HG03432 (cell line): ENCODE measurements at regions not wholly inside any gene's neighbourhood (a gene's known extent, or its start where the extent isn't known, plus 50 kb on each side); places are given as distances from the start of the nearest gene placed in this dataset.
"Not testable (repeated sequence)": the region's sequence is repeated elsewhere in the genome, so short reads cannot be mapped to it uniquely, and the experiment has no call there.

Source experiments
- ATAC-seq: cut with Tn5 transposase; IDR thresholded peaks from one replicate; pipeline ENCODE4 v1.9.1; 2021; ENCODE audit warnings: mild to moderate bottlenecking, moderate library complexity; ENCODE audit not compliant: unreplicated experiment

DNA sequence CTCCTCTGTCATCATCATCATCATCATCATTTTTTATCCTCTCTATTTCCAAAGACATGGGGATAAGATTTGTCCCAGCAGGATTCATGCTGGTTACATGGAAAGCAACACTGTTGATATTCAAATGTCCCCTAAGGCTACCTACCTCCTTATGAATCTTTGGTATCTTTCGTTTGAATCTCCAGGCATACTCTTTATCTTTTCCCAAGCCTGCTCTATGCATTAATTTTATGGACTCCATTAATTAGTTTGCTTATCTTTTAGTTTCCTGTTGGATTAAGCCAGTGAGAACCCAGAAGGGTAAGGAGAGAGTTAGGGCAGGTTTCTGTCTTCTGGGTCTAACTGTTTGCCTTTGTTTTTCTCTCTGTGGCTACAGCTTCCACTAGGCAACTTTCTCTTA lies 129.6 kb upstream of the GOT2 start:
- no peak for ATAC-seq

DNA sequence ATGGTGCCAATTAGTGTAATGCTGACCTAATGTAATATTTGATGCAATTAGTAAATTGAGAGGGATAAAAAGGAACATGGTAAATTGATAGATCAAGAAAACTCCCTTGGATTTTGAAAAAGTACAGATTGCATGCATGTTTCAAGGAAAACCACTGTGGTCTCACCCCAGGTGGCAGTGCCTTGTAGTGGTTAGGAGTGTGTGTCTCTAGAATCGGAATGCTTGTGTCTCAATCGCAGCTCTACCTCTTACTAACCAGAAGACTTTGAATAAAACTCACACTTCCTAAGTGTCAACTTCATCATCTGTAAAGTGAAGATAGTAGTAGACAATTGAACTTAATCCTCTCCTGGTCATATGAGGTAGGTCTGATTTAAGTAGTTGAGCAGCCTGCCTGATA lies 128.9 kb upstream of the GOT2 start:
- ATAC-seq = no peak

GRCh38 chr16:58862334-58863021 lies 128.4 kb upstream of the GOT2 start:
- ATAC-seq = no peak

- peak; percentile 33 for ATAC-seq
These were observed 126.0 kb upstream of the GOT2 start for GRCh38 chr16:58859958-58860669.

DNA sequence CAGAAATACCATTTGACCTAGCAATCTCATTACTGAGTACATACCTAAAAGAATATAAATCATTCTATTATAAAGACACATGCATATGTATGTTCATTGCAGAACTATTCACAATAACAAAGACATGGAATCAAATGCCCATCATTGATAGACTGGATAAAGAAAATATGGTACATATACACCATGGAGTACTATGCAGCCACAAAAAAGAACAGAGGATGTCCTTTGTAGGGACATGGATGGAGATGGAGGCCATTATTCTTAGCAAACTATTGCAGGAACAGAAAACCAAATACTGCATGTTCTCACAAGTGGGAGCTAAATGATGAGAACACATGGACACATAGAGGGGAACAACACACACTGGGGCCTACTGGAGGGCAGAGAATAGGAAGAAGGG lies 124.5 kb upstream of the GOT2 start:
- not testable (repeated sequence) for ATAC-seq

GRCh38 chr16:58855291-58855863 lies 121.3 kb upstream of the GOT2 start:
- no peak for ATAC-seq

DNA sequence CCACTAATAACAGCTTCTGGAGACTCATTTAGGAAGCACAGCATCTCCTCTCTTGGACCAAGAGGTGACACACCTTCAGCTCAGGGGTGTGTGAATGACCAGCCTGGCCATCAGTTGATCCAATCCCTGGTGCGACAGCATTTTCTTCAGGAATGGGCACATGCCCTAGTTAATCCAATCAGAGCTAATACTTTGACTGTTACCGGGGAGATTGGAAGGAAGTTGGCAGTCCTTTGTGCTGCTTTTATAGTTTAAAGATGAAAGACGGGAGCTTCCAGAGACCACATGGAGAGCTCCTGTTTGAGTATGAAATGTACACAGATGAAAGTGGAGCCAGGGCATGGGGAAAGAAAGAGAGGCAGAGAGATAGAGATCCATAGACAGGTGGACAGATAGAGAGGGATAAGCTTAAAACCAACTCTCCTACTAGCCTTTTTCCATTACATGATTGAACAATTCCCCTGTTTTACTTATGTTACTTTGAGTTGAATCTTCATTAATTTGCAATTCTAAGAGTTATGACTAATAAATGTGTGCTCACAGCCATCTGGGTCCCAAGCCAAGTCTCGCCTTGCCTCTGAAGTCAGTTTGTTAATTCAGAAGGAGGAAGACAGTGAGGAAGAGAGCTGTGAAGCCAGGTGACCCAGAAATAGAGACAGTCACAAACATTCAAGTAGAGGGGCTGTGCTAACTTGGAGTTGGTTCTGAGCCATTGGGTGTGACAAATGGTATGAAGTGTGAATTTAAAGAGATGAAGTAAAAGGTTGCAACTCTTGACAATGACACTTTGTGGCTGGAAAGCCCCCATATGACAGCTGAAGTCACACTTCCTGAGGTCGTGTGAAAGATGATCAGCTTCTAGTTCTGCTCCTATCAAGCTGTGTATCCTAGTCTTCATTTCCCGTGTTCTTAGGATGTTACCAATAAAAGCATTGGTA lies 120.0 kb upstream of the GOT2 start:
- peak; percentile 83 for ATAC-seq

GRCh38 chr16:58850678-58851020 lies 116.5 kb upstream of the GOT2 start:
- no peak for ATAC-seq

DNA sequence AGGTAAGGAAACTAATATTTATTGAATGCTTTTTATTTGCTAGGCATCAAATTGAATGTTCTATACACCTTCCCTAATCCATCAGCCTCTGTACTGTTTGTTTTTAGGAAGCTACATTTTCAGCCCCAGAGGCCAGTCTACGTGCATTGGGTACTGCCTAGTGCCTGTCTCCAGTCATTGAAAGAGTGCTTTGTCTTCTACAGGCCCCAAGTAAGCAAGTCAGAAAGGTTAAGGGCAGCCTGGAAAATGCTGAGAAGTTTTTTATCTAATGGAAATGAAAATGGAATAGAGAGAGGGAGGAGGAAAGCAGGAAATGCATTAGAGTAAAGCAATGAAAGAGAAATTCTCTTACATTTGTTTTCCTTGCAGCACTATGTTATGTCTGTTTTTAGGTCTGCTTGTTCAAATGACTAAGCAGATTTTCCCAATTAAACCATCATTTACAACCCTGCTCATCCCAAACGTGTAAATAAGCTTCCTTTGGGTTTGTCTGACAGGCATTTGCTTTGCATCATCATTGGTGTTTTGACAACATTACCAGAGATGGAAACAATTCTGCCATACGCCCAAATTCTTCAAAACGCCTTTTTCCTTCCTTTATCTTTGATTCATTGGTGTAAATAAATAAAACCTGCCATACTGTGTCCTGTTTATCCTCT lies 116.0 kb upstream of the GOT2 start:
- ATAC-seq = no peak

DNA sequence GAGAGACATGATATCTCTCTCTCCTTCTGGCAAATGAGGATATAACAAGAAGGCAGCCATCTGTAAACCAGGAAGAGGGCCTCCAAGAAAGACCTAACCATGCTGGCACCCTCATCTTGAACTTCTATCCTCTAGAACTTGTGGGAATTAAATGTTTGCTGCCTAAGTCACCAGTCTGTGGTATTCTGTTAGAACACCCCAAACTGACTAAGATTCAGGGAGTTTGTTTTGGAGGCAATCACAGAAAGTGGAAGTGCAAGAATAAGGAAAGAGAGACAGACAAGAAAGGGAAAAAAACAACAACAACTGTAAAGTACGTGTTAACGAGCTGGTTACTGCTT lies 114.5 kb upstream of the GOT2 start:
- no peak for ATAC-seq

- no peak for ATAC-seq
These were observed 114.0 kb upstream of the GOT2 start for GRCh38 chr16:58847902-58848661.

GRCh38 chr16:58846226-58846625 lies 112.1 kb upstream of the GOT2 start:
- ATAC-seq = not testable (repeated sequence)

DNA sequence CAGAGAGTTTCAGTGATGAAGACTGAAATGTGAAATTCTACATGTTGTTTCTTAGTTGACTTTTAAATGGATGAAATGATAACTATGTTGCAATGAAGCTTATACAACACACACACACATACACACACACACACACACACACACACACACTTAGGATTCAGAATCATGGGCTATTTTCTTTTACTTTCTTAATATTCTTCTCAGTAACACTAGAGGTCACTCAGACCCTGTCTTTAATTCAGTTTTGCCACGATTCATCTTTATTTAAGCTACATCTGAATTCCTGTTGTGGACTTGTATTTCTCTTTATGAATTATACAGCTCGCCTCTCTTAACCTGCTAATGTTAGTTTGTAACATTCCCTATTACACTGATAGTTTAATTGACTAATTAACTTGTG lies 109.6 kb upstream of the GOT2 start:
- ATAC-seq = peak; percentile 65

GRCh38 chr16:58842746-58843145 lies 108.6 kb upstream of the GOT2 start:
- peak; percentile 61 for ATAC-seq

GRCh38 chr16:58842156-58842555 lies 108.0 kb upstream of the GOT2 start:
- ATAC-seq = peak; percentile 71

- no peak for ATAC-seq
These were observed 103.8 kb upstream of the GOT2 start for GRCh38 chr16:58837950-58838349.

- no peak for ATAC-seq
These were observed 102.3 kb upstream of the GOT2 start for GRCh38 chr16:58836427-58836826.

GRCh38 chr16:58832386-58832895 lies 98.3 kb upstream of the GOT2 start:
- no peak for ATAC-seq

DNA sequence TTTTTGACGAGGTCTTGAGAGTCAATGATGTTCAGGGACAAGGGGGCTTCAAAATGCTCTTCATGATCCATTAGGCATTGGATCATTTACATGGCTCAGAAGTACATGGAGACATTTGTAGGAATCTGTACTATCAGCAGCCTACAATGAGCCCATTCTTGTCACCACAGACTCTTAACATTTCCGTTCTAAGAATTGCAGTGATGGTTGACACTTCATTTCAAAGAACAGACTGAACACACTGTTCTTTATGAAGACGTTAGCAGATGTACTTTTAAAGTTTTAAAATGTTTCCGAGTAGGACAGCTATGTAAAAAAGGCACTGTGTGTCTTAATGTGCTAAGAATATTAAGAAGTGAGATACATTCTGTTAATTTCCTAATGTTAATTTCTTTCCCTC lies 97.3 kb upstream of the GOT2 start:
- ATAC-seq = no peak
